GM12892 (cell line): ENCODE measurements at regions not wholly inside any gene's neighbourhood (a gene's known extent, or its start where the extent isn't known, plus 50 kb on each side); places are given as distances from the start of the nearest gene placed in this dataset.

ENCODE experiments used
- DNase-seq: peaks from one replicate; pipeline ENCODE4 v3.0.0; 2011; ENCODE audit not compliant: insufficient read length
- FAIRE-seq: peaks from 2 replicates; lab custom pipeline; 2011; peaks lifted over from hg19 to GRCh38; lab: Jason Lieb, UNC
- POLR2A ChIP-seq: IDR thresholded peaks from 2 replicates; pipeline ENCODE4 v1.6.1; 2011; ENCODE audit warnings: low read depth, low read length, control low read depth
- POLR2AphosphoS5 ChIP-seq: IDR thresholded peaks from 2 replicates; pipeline ENCODE4 v1.6.1; 2011; ENCODE audit warnings: low read depth, low read length, control low read depth
- TAF1 ChIP-seq: IDR thresholded peaks from 2 replicates; pipeline ENCODE4 v1.6.1; 2011; ENCODE audit warnings: low read depth, mild to moderate bottlenecking, control low read depth, low read length, borderline replicate concordance

DNA sequence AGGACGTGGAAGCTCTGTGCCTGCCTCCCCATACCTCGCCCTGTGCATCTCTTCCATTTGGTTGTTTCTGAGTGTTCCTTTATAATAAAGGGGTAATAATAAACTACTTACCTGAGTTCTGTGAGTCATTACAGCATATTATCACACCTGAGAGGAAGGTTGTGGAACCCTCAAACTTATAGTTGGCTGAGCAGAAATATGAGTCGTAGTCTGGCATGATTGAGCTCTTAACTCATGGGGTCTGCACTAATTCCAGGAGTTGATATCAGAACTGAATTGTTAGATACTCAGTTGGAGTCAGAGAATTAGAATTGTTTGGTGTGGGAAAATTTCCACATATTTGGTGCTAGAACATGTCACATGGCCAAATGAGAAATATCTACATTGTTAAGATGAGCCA is 52.4 kb upstream of the HTR2A start:
- no peak for FAIRE-seq
- TF ChIP-seq POLR2AphosphoS5 (no peak), POLR2A (no peak), TAF1 (no peak)
- no peak for DNase-seq

DNA sequence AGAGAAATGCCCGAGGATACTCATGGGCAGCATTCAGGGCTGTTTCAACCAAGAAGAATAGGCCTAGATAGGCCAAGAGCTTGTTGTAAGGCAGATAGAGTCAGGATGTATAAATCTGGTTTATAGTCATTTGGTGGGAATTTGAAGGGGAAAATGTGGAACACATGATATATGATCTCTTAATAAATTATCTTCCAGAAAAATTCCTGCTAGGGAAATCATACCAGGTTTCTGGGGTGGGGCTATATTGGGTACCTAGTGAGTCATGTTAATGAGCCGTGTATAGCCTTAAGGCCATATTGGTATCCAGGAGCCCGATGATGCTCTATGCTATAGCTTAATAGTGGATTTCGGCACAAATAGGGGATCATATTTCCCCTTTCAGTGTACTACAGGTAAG is 51.5 kb upstream of the HTR2A start:
- DNase-seq (no peak), FAIRE-seq (no peak)
- TF ChIP-seq TAF1 = no peak
- no peak for TF ChIP-seq POLR2AphosphoS5
- no peak for TF ChIP-seq POLR2A

DNA sequence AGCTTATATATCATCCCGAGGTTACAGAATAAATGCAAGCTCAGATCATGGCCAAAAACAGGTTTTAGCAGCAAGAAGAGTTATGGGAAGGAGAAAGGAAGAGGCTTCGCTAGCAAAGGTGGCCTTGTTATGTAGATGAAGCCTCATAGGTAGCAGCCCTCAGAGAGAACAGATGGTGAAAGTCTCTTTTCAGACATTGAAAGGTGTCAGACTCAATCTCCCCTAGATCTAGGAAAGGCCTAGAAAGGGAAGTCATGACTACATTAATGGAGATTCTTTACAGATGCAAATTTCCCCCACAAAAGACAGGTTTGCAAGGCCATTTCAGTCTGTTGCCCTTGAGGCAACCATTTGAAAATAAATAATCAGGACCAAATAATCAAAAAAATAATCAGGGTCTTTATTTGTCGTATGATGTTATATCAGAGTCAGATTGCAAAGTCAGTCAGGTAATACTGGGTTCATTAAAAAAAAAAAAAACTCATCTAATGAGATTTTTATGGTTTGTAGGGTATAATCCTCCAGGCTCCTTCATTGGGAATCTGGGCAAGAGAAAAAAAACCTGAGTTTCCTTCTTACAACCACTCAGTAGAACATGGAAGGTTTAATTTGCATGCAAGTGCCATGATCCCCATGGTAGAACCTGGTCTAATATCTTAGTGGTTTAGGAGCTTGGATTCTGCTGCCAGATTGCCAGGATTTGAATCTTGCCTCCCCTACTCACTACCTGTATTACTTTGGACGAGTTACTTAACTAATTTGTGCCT is 50.8 kb upstream of the HTR2A start:
- FAIRE-seq = no peak
- no peak for DNase-seq

More for the DNA sequence above, 50.8 kb upstream of the HTR2A start:
- TF ChIP-seq POLR2AphosphoS5 = no peak
- TF ChIP-seq POLR2A = no peak
- TF ChIP-seq TAF1 = no peak
